GM23338 (cell line): ENCODE measurements at regions not wholly inside any gene's neighbourhood (a gene's known extent, or its start where the extent isn't known, plus 50 kb on each side); places are given as distances from the start of the nearest gene placed in this dataset.

ENCODE experiments used
- ATAC-seq: fragments of 200-7000 bp; cut with Tn5 transposase; 3 replicates; pipeline ENCODE4 v1.9.1; 2020
- DNase-seq: peaks from one replicate; pipeline ENCODE4 v3.0.0-alpha.2; 2015; ENCODE audit warnings: low spot score
- H2AFZ ChIP-seq: fragments of 200-600 bp; sonication (generic); 2 replicates; pipeline ENCODE4 v1.8.0; 2016; ENCODE audit warnings: antibody characterized with exemption, mild to moderate bottlenecking, moderate library complexity
- H3F3A ChIP-seq: fragments of 200-600 bp; sonication (generic); replicated peaks from 2 replicates; pipeline ENCODE4 v1.8.0; 2017; ENCODE audit warnings: antibody characterized with exemption, mixed run types, low read depth
- H3K27ac ChIP-seq: fragments of 200-600 bp; sonication (generic); 2 replicates; pipeline ENCODE4 v1.6.1; 2016; ENCODE audit warnings: low read depth
- H3K27me3 ChIP-seq: fragments of 200-600 bp; sonication (generic); 2 replicates; pipeline ENCODE4 v1.8.0; 2016; ENCODE audit warnings: mild to moderate bottlenecking, mixed run types, moderate library complexity; ENCODE audit not compliant: insufficient read depth
- H3K36me3 ChIP-seq: fragments of 200-600 bp; sonication (generic); 2 replicates; pipeline ENCODE4 v1.8.0; 2016; ENCODE audit warnings: mild to moderate bottlenecking; ENCODE audit not compliant: insufficient read depth
- H3K4me1 ChIP-seq: fragments of 200-600 bp; sonication (generic); 2 replicates; pipeline ENCODE4 v1.8.0; 2016; ENCODE audit warnings: mild to moderate bottlenecking, moderate library complexity; ENCODE audit not compliant: insufficient read depth
- H3K4me2 ChIP-seq: fragments of 200-600 bp; sonication (generic); 2 replicates; pipeline ENCODE4 v1.7.1; 2017; ENCODE audit warnings: mixed run types
- H3K4me3 ChIP-seq: fragments of 200-600 bp; sonication (generic); 2 replicates; pipeline ENCODE4 v1.6.1; 2016; ENCODE audit warnings: mixed run types
- H3K79me2 ChIP-seq: fragments of 200-600 bp; sonication (generic); replicated peaks from 2 replicates; pipeline ENCODE4 v1.8.0; 2017; ENCODE audit warnings: mild to moderate bottlenecking; ENCODE audit not compliant: insufficient read depth
- H3K9me2 ChIP-seq: fragments of 200-600 bp; sonication (generic); 2 replicates; pipeline ENCODE4 v1.8.0; 2017; ENCODE audit not compliant: insufficient read depth
- H4K20me1 ChIP-seq: fragments of 200-600 bp; sonication (generic); replicated peaks from 2 replicates; pipeline ENCODE4 v1.8.0; 2017; ENCODE audit warnings: mild to moderate bottlenecking; ENCODE audit not compliant: insufficient read depth
- H3K27ac Mint-ChIP-seq: 2 replicates; pipeline ENCODE4 v1.8.0; 2020; ENCODE audit warnings: inconsistent platforms, mild to moderate bottlenecking, moderate library complexity, mixed read lengths
- H3K27me3 Mint-ChIP-seq: 3 replicates; pipeline ENCODE4 v1.8.0; 2022; ENCODE audit warnings: low read depth, mild to moderate bottlenecking, moderate library complexity, mixed read lengths, inconsistent platforms; ENCODE audit not compliant: insufficient read depth, poor library complexity
- H3K36me3 Mint-ChIP-seq: 3 replicates; pipeline ENCODE4 v1.8.0; 2021; ENCODE audit warnings: low read depth, mild to moderate bottlenecking, inconsistent platforms, moderate library complexity, mixed read lengths
- H3K4me1 Mint-ChIP-seq: 3 replicates; pipeline ENCODE4 v1.8.0; 2020; ENCODE audit warnings: mild to moderate bottlenecking, inconsistent platforms, mixed read lengths
- H3K4me3 Mint-ChIP-seq: 3 replicates; pipeline ENCODE4 v1.8.0; 2021; ENCODE audit warnings: moderate library complexity, mild to moderate bottlenecking, inconsistent platforms, mixed read lengths
- H3K9me3 Mint-ChIP-seq: 3 replicates; pipeline ENCODE4 v1.8.0; 2020; ENCODE audit warnings: moderate library complexity, mild to moderate bottlenecking, inconsistent platforms, mixed read lengths
- CREB1 ChIP-seq: fragments of 250-450 bp; sonication (Bioruptor Pico); IDR thresholded peaks from 2 replicates; pipeline ENCODE4 v1.5.0; 2020; ENCODE audit warnings: low read depth, mild to moderate bottlenecking, moderate library complexity
- ETS1 ChIP-seq: IDR thresholded peaks from 2 replicates; pipeline ENCODE4 v1.6.1; 2016; ENCODE audit warnings: antibody characterized with exemption
- JUNB ChIP-seq: IDR thresholded peaks from one replicate; pipeline ENCODE4 v1.6.1; 2016; ENCODE audit warnings: antibody characterized with exemption; ENCODE audit not compliant: unreplicated experiment
- NANOG ChIP-seq: IDR thresholded peaks from 2 replicates; pipeline ENCODE4 v1.6.1; 2016; ENCODE audit warnings: antibody characterized with exemption, borderline replicate concordance
- POLR2AphosphoS5 ChIP-seq: IDR thresholded peaks from 2 replicates; pipeline ENCODE4 v1.6.1; 2016; ENCODE audit warnings: antibody characterized with exemption, low read depth
- REST ChIP-seq: IDR thresholded peaks from one replicate; pipeline ENCODE4 v1.6.1; 2018; ENCODE audit warnings: antibody characterized with exemption; ENCODE audit not compliant: unreplicated experiment
- STAT1 ChIP-seq: IDR thresholded peaks from one replicate; pipeline ENCODE4 v1.6.1; 2016; ENCODE audit warnings: antibody characterized with exemption; ENCODE audit not compliant: unreplicated experiment
- ZNF114 ChIP-seq: fragments of 250-450 bp; sonication (Bioruptor Pico); IDR thresholded peaks from 2 replicates; pipeline ENCODE4 v1.5.0; 2020; ENCODE audit warnings: mild to moderate bottlenecking, moderate library complexity
- ZNF331 ChIP-seq: fragments of 250-450 bp; sonication (Bioruptor Pico); IDR thresholded peaks from 2 replicates; pipeline ENCODE4 v1.5.0; 2020; ENCODE audit warnings: low read depth, mild to moderate bottlenecking, moderate library complexity
- ZNF462 ChIP-seq: fragments of 250-450 bp; sonication (Bioruptor Pico); IDR thresholded peaks from 2 replicates; pipeline ENCODE4 v1.5.0; 2020; ENCODE audit warnings: mild to moderate bottlenecking, moderate library complexity

- TF ChIP-seq REST = no peak
- TF ChIP-seq ETS1 = no peak
- no peak for TF ChIP-seq ZNF114 (CRISPR knock-in tag)
- no peak for TF ChIP-seq ZNF331
- TF ChIP-seq NANOG = no peak
- no peak for TF ChIP-seq JUNB
- no peak for TF ChIP-seq CREB1 (CRISPR knock-in tag)
Measured at GRCh38 chrX:96386981-96387380, 297.7 kb upstream of the DIAPH2 start (continued).

- H3K4me3 ChIP-seq = no peak overlapping the region
- H3F3A ChIP-seq = no peaks in the 10 kb centered on the region
- no peak for TF ChIP-seq STAT1
- TF ChIP-seq POLR2AphosphoS5 = no peak
- TF ChIP-seq NANOG = no peak
- TF ChIP-seq ZNF331 = no peak
- no peak for TF ChIP-seq ZNF462 (CRISPR knock-in tag)
- H3K27ac ChIP-seq = no peak overlapping the region
- H3K27ac Mint-ChIP-seq = no peak overlapping the region
- no peaks in the 10 kb centered on the region for H3K9me3 Mint-ChIP-seq
- H3K4me3 Mint-ChIP-seq = no peak overlapping the region
- peaks cover 3% of the 10 kb centered on the region for H3K27me3 Mint-ChIP-seq
- H3K79me2 ChIP-seq = no peaks in the 10 kb centered on the region
- H4K20me1 ChIP-seq = no peaks in the 10 kb centered on the region
- no peak for DNase-seq
- H3K36me3 ChIP-seq = no peaks in the 10 kb centered on the region
- no peaks in the 10 kb centered on the region for H3K27me3 ChIP-seq
- no peak overlapping the region for H3K4me2 ChIP-seq
- no peak overlapping the region for H2AFZ ChIP-seq
- no peaks in the 10 kb centered on the region for H3K4me1 Mint-ChIP-seq
- H3K36me3 Mint-ChIP-seq = no peaks in the 10 kb centered on the region
- no peak for ATAC-seq
- H3K9me2 ChIP-seq = no peaks in the 10 kb centered on the region
- no peaks in the 10 kb centered on the region for H3K4me1 ChIP-seq
Measured at GRCh38 chrX:96387801-96388200, 296.8 kb upstream of the DIAPH2 start.
